ENCODE measurements at regions not wholly inside any gene's neighbourhood (a gene's known extent, or its start where the extent isn't known, plus 50 kb on each side); places are given as distances from the start of the nearest gene placed in this dataset.

GRCh38 chr12:88921890-88922532 is 341.7 kb upstream of the KITLG start:
- TF ChIP-seq POLR2A (IDR thresholded peaks at IDR 0.05) (no peak), CTCF (IDR thresholded peaks at IDR 0.05 in 4 of 5, conservative IDR thresholded peaks at IDR 0.05 in 1 of 5) (no peak)
